Liver (tissue), 8 donors: ENCODE measurements at regions not wholly inside any gene's neighbourhood (a gene's known extent, or its start where the extent isn't known, plus 50 kb on each side); places are given as distances from the start of the nearest gene placed in this dataset.

Experiments used
- DNase-seq: peaks from one replicate; pipeline ENCODE4 v3.0.0-alpha.2; 2017; ENCODE audit warnings: low spot score
- H3K27ac ChIP-seq, 2 donors: one replicate each; pipeline ENCODE4 v1.7.0; 2013; ENCODE audit warnings: inconsistent platforms in 2 of 2, low read length in 2 of 2, control low read depth in 1 of 2, low read depth in 1 of 2, mild to moderate bottlenecking in 1 of 2
- H3K27me3 ChIP-seq, 4 donors: one replicate each; pipeline versions ENCODE4 v1.6.1 to v1.7.0; 2013; ENCODE audit warnings: low read length in 3 of 4, inconsistent platforms in 1 of 4, mild to moderate bottlenecking in 1 of 4, moderate library complexity in 1 of 4; ENCODE audit not compliant: control insufficient read depth in 4 of 4, insufficient read depth in 4 of 4
- H3K36me3 ChIP-seq, 4 donors: one replicate each; pipeline versions ENCODE4 v1.6.1 to v1.7.0; 2013; ENCODE audit warnings: low read length in 3 of 4, mild to moderate bottlenecking in 3 of 4, low read depth in 1 of 4, moderate library complexity in 1 of 4; ENCODE audit not compliant: control insufficient read depth in 4 of 4, insufficient read depth in 3 of 4
- H3K4me1 ChIP-seq, 4 donors: one replicate each; pipeline versions ENCODE4 v1.6.1 to v1.7.0; 2013; ENCODE audit warnings: low read length in 3 of 4, mild to moderate bottlenecking in 3 of 4, moderate library complexity in 1 of 4; ENCODE audit not compliant: control insufficient read depth in 4 of 4, insufficient read depth in 4 of 4
- H3K4me3 ChIP-seq, 3 donors: one replicate each; pipeline versions ENCODE4 v1.6.1 to v1.7.0; 2013; ENCODE audit warnings: low read length in 3 of 3, control low read depth in 1 of 3, low read depth in 1 of 3, mild to moderate bottlenecking in 1 of 3
- H3K9ac ChIP-seq, 2 donors: one replicate each; pipeline ENCODE4 v1.7.0; 2013; ENCODE audit warnings: low read length in 2 of 2, mild to moderate bottlenecking in 2 of 2, moderate library complexity in 2 of 2, control low read depth in 1 of 2, low read depth in 1 of 2
- H3K9me3 ChIP-seq, 4 donors: one replicate each; pipeline versions ENCODE4 v1.6.1 to v1.7.0; 2013; ENCODE audit warnings: low read length in 3 of 4; ENCODE audit not compliant: control insufficient read depth in 4 of 4
- ATF3 ChIP-seq: IDR thresholded peaks from 2 replicates; pipeline ENCODE4 v1.6.1; 2016; ENCODE audit warnings: antibody characterized with exemption
- CTCF ChIP-seq: fragments of 150-350 bp; IDR thresholded peaks from 2 replicates; pipeline ENCODE4 v1.5.1; 2017; ENCODE audit warnings: improper control_type of control experiment, low read depth, low read length; ENCODE audit not compliant: missing input control
- EGR1 ChIP-seq, 2 donors: IDR thresholded peaks; 2 replicates each; pipeline ENCODE4 v1.6.1; 2016 to 2018; ENCODE audit warnings: antibody characterized with exemption in 2 of 2, low read depth in 2 of 2
- FOXA1 ChIP-seq: IDR thresholded peaks from 2 replicates; pipeline ENCODE4 v1.6.1; 2016; ENCODE audit warnings: antibody characterized with exemption
- FOXA2 ChIP-seq: IDR thresholded peaks from 2 replicates; pipeline ENCODE4 v1.6.1; 2016; ENCODE audit warnings: antibody characterized with exemption
- HNF4G ChIP-seq: IDR thresholded peaks from 2 replicates; pipeline ENCODE4 v1.6.1; 2016; ENCODE audit warnings: antibody characterized with exemption
- JUND ChIP-seq, 2 donors: IDR thresholded peaks; 2 replicates each; pipeline ENCODE4 v1.6.1; 2016; ENCODE audit warnings: antibody characterized with exemption in 2 of 2
- MAX ChIP-seq: IDR thresholded peaks from 2 replicates; pipeline ENCODE4 v1.6.1; 2016; ENCODE audit warnings: antibody characterized with exemption
- NR2F2 ChIP-seq: IDR thresholded peaks from 2 replicates; pipeline ENCODE4 v1.6.1; 2016; ENCODE audit warnings: antibody characterized with exemption
- RAD21 ChIP-seq, 2 donors: IDR thresholded peaks; 2 replicates each; pipeline ENCODE4 v1.6.1; 2016; ENCODE audit warnings: antibody characterized with exemption in 2 of 2, mild to moderate bottlenecking in 2 of 2
- REST ChIP-seq: IDR thresholded peaks from 2 replicates; pipeline ENCODE4 v1.6.1; 2016; ENCODE audit warnings: antibody characterized with exemption, mild to moderate bottlenecking
- RXRA ChIP-seq, 2 donors: IDR thresholded peaks; 2 replicates each; pipeline ENCODE4 v1.6.1; 2017 to 2018; ENCODE audit warnings: antibody characterized with exemption in 2 of 2, mild to moderate bottlenecking in 1 of 2
- SP1 ChIP-seq: IDR thresholded peaks from 2 replicates; pipeline ENCODE4 v1.6.1; 2018; ENCODE audit warnings: antibody characterized with exemption, mild to moderate bottlenecking
- TAF1 ChIP-seq: conservative IDR thresholded peaks from 2 replicates; pipeline ENCODE4 v1.6.1; 2016; ENCODE audit warnings: antibody characterized with exemption, mild to moderate bottlenecking
- YY1 ChIP-seq: IDR thresholded peaks from 2 replicates; pipeline ENCODE4 v1.6.1; 2016; ENCODE audit warnings: antibody characterized with exemption, mild to moderate bottlenecking
- ZBTB33 ChIP-seq: IDR thresholded peaks from 2 replicates; pipeline ENCODE4 v1.6.1; 2016; ENCODE audit warnings: antibody characterized with exemption
- WGBS: extraction: QIAGEN DNeasy Blood & Tissue Kit; methylation state at CpG from one replicate; pipeline ENCODE4 v1.1.7; 2013; 5-methylcytosine and 5-hydroxymethylcytosine counted together
- donor health status: healthy.
- donor health status: healthy.
- donor health status: healthy.
- donor health status: healthy.
- donor health status: healthy.

GRCh38 chr4:108391701-108392455 is 223.1 kb upstream of the LEF1 start:
- no peaks in the 10 kb centered on the region for H3K4me1 ChIP-seq
- WGBS = 75% methylated on average over 3 of the region's 3 CpGs
- H3K36me3 ChIP-seq = no peaks in the 10 kb centered on the region
- no peak for TF ChIP-seq ZBTB33
- no peak for TF ChIP-seq RAD21 (IDR thresholded peaks at IDR 0.05)
- TF ChIP-seq MAX = no peak
- TF ChIP-seq REST = no peak
- no peak for TF ChIP-seq EGR1 (IDR thresholded peaks at IDR 0.05; ENCODE audit: low read depth in 2 of 2)
- TF ChIP-seq FOXA2 = no peak
- no peak for TF ChIP-seq RXRA (IDR thresholded peaks at IDR 0.05)
- no peak for TF ChIP-seq JUND (IDR thresholded peaks at IDR 0.05)
- TF ChIP-seq HNF4G = no peak
- no peak for TF ChIP-seq YY1
- peaks cover 0 to 4% (median 0%) of the 10 kb centered on the region in 4 donors for H3K27me3 ChIP-seq
- no peak overlapping the region for H3K27ac ChIP-seq
- DNase-seq = no peak
- H3K4me3 ChIP-seq = no peak overlapping the region
- H3K9ac ChIP-seq = no peak overlapping the region
- H3K9me3 ChIP-seq = no peaks in the 10 kb centered on the region

- peaks cover 0 to 2% (median 0%) of the 10 kb centered on the region in 4 donors for H3K4me1 ChIP-seq
- no peaks in the 10 kb centered on the region for H3K36me3 ChIP-seq
- H3K4me3 ChIP-seq = no peak overlapping the region
- no peak for DNase-seq
- H3K27me3 ChIP-seq = peaks cover 0 to 4% (median 1%) of the 10 kb centered on the region in 4 donors
- 78% methylated on average over 2 of the region's 2 CpGs for WGBS
- H3K27ac ChIP-seq = no peak overlapping the region
- H3K9ac ChIP-seq = no peak overlapping the region
- H3K9me3 ChIP-seq = no peaks in the 10 kb centered on the region
- TF ChIP-seq NR2F2 = no peak
- no peak for TF ChIP-seq RAD21 (IDR thresholded peaks at IDR 0.05)
- TF ChIP-seq RXRA (IDR thresholded peaks at IDR 0.05) = no peak
- TF ChIP-seq EGR1 (IDR thresholded peaks at IDR 0.05; ENCODE audit: low read depth in 2 of 2) = no peak
- no peak for TF ChIP-seq HNF4G
- no peak for TF ChIP-seq REST
- TF ChIP-seq MAX = no peak
- TF ChIP-seq CTCF = no peak
- no peak for TF ChIP-seq SP1
- TF ChIP-seq FOXA2 = no peak
- no peak for TF ChIP-seq TAF1
- TF ChIP-seq JUND (IDR thresholded peaks at IDR 0.05) = no peak
- TF ChIP-seq ATF3 = no peak
- TF ChIP-seq ZBTB33 = no peak
- TF ChIP-seq FOXA1 = no peak
These were observed 216.3 kb upstream of the LEF1 start for GRCh38 chr4:108385076-108385475.
